Activated CD8-positive, alpha-beta memory T cell treated with anti-CD3 and anti-CD28 coated beads, Interleukin-2, amount 50 U/mL, for 24 hours (primary cell): ENCODE measurements at regions not wholly inside any gene's neighbourhood (a gene's known extent, or its start where the extent isn't known, plus 50 kb on each side); places are given as distances from the start of the nearest gene placed in this dataset.

Experiments used
- DNase-seq: peaks from one replicate; pipeline ENCODE4 v3.0.0-alpha.2; 2020; ENCODE audit errors: extremely low read depth

DNA sequence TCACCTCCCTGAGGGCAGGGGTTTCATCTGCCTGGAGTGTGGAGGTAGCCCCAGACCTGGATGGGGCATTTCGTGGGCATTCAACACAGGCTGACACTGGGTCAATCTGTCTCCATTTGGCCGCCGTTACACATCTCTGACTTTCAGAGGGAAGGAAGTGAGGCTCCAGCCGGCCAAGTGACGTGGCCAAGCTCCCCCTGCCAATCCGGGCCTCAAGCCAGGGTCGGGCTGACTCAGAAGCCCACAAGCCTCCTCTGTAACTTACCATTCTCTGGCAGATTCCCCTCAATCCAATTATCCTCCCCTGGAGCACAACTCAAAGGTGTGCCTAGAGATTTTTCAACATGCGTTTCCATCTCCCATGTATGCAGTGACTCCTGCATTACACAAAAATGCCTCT lies 227.6 kb downstream of the KLF13 start:
- no peak for DNase-seq

DNA sequence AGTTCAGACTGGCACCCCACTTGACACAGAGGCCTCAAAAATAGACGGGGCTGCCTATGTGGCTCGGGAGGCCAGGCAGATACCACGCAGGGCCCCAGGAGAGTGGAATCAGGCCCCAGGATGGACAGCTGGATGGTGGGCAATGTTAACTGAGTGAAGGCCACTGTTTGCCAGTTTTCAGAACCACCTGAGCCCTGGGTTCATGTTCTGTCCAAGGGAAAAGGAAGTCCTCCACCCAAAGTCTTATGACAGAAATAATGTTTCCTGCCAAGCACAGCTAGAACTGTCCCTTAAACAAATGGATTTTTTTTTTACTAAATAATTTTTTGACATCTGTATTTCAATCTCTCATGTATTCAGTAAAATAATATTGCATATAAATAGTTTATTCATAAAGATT lies 228.4 kb downstream of the KLF13 start:
- DNase-seq, result no peak

- DNase-seq, result no peak
Measured at GRCh38 chr15:31556494-31557150, 230.0 kb downstream of the KLF13 start.

DNA sequence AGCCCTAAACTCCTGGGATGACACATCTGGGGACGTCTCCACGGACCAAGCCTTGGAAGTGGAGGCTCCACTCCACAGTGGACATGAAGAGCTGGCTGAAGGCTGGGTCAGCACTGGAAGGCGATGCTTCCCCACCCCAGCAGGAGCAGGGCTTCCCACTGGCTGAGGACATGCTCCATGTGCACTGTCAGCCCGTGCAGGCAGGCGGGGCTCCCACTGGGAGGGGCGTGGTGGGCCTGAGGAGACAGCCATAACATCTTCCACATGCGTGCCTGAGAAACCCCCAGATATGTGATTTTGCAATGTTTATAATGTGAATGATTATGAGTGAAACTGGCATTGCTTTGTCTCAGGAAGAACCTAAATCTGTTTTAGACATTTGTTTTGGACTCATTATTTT lies 231.3 kb downstream of the KLF13 start:
- no peak for DNase-seq

- no peak for DNase-seq
Measured at GRCh38 chr15:31558840-31559239, 232.2 kb downstream of the KLF13 start.

GRCh38 chr15:31559786-31560185 lies 233.2 kb downstream of the KLF13 start:
- DNase-seq, result no peak

GRCh38 chr15:31560643-31561042 lies 234.0 kb downstream of the KLF13 start:
- DNase-seq, result no peak

- no peak for DNase-seq
Measured at GRCh38 chr15:31561156-31561555, 234.5 kb downstream of the KLF13 start.

GRCh38 chr15:31563001-31563400 lies 236.4 kb downstream of the KLF13 start:
- no peak for DNase-seq

GRCh38 chr15:31563421-31563820 lies 236.8 kb downstream of the KLF13 start:
- no peak for DNase-seq

DNA sequence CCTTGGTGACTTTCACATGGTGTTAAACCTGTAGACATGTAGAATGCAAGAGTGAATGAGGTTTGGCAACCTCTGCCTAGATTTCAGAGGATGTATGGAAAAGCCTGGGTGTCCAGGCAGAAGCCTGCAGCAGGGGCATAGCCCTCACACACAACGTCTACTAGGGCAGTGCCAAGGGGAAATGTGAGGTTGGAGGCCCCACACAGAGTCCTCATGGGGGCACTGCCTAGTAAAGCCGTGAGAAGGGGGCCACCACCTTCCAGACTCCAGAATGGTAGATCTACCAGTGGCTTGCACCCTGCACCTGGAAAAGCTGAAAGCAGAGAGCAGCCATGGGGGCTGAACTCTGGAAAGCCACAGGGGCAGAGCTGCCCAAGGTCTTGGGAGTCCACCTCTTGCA lies 241.2 kb downstream of the KLF13 start:
- DNase-seq, result no peak

GRCh38 chr15:31569836-31570235 lies 243.2 kb downstream of the KLF13 start:
- no peak for DNase-seq

GRCh38 chr15:31570591-31570990 lies 244.0 kb downstream of the KLF13 start:
- DNase-seq, result no peak

GRCh38 chr15:31571676-31572075 lies 245.0 kb downstream of the KLF13 start:
- no peak for DNase-seq

- no peak for DNase-seq
Measured at GRCh38 chr15:31573759-31574158, 247.1 kb downstream of the KLF13 start.

GRCh38 chr15:31574766-31575165 lies 248.1 kb downstream of the KLF13 start:
- no peak for DNase-seq

- DNase-seq, result no peak
Measured at GRCh38 chr15:31577108-31577507, 250.5 kb downstream of the KLF13 start.

GRCh38 chr15:31579282-31579681 lies 252.6 kb downstream of the KLF13 start:
- no peak for DNase-seq

DNA sequence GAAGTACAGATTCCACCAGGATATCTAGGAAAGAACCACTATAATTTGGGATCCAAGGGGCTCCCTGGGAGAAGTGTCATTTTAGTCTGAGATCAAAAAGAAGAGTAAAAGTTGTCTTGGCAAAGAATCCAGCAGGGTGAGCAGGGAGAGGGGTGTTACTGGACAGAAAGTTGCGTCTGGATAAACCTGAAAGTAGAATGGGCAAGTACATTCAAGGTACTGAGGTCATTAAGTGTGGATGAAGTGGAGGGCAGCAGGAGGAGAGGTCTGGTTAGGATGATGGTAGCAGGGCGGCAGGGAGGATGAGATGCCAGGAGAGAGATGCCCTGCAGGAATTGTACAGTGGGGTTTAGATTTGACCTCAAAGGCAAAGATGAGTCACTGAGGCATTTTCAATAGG lies 253.3 kb downstream of the KLF13 start:
- no peak for DNase-seq

DNA sequence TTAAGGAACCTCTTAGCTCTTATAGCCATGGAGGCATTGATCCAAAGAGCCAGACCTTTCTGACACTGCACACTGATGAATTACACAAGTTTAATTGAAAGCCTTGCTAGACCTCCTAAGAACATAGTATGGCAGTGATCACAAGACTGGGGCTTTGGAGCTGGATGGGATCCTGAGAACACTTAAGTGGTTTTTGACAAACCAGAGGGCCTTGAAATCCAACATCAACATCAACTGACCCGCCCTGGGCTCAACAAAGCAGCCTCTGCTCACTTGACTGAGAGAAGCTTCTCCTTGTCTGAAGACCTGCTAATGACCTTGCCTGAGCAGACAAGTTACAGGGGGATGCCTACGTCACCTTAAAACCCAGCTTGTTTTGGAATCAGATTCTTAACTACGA lies 257.6 kb downstream of the KLF13 start:
- no peak for DNase-seq

GRCh38 chr15:31585240-31585639 lies 258.6 kb downstream of the KLF13 start:
- no peak for DNase-seq

- DNase-seq, result no peak
Measured at GRCh38 chr15:31586841-31587240, 260.2 kb downstream of the KLF13 start.

- DNase-seq, result no peak
Measured at GRCh38 chr15:31587583-31587982, 260.9 kb downstream of the KLF13 start.

DNA sequence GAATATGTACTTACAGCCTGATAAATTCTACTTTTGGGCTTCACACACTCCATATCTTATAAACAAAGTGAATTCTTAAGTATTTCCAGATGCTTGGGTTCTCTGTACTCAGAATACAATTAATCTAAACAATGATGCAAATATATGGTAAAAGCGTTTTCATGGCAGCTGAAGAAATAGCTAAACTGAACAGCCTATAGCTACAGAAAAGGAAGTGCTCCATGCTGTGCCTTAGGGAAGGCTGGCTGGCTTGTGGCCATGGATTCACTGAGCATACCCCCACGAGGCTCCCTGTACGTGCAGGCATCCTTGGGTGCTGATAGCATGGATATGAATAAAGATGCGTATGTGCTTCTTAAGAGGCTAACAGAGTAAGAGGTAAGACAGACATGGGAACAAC lies 264.0 kb downstream of the KLF13 start:
- no peak for DNase-seq
